Gastrocnemius medialis (tissue), 4 donors: ENCODE measurements at regions not wholly inside any gene's neighbourhood (a gene's known extent, or its start where the extent isn't known, plus 50 kb on each side); places are given as distances from the start of the nearest gene placed in this dataset.

Experiments used
- POLR2A ChIP-seq, 2 donors: fragments of 450-650 bp; IDR thresholded peaks; one replicate each; pipeline ENCODE4 v1.6.1; 2017; ENCODE audit warnings: antibody characterized with exemption in 2 of 2, mild to moderate bottlenecking in 2 of 2, moderate library complexity in 2 of 2
- TF ChIP-seq, protein P1 (sequence below), 5 experiments: fragments of 450-650 bp in 3 of 5; fragments of 200-600 bp in 2 of 5; sonication (generic) in 2 of 5; IDR thresholded peaks in 4 of 5; conservative IDR thresholded peaks in 1 of 5; 1 replicate in 4 of 5; 2 replicates in 1 of 5; pipeline ENCODE4 v1.5.1; 2016 to 2019; ENCODE audit warnings: antibody characterized with exemption in 5 of 5, mild to moderate bottlenecking in 3 of 5, moderate library complexity in 3 of 5

DNA sequence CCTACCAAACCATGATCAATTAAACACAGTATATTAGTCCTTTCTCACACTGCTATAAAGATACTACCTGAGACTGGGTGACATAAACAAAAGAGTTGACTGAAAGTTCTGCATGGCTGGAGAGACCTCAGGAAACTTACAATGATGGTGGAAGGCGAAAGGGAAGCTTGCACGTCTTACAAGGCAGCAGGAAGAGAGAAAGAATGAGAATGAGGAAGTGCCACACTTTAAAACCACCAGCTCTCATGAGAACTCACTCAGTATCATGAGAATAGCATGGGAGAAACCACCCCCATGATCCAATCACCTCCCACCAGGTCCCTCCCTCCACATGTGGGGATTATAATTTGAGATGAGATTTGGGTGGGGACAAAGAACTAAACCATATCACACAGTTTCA, 324.9 kb upstream of the ZNF507 start:
- TF ChIP-seq, protein P1, sequence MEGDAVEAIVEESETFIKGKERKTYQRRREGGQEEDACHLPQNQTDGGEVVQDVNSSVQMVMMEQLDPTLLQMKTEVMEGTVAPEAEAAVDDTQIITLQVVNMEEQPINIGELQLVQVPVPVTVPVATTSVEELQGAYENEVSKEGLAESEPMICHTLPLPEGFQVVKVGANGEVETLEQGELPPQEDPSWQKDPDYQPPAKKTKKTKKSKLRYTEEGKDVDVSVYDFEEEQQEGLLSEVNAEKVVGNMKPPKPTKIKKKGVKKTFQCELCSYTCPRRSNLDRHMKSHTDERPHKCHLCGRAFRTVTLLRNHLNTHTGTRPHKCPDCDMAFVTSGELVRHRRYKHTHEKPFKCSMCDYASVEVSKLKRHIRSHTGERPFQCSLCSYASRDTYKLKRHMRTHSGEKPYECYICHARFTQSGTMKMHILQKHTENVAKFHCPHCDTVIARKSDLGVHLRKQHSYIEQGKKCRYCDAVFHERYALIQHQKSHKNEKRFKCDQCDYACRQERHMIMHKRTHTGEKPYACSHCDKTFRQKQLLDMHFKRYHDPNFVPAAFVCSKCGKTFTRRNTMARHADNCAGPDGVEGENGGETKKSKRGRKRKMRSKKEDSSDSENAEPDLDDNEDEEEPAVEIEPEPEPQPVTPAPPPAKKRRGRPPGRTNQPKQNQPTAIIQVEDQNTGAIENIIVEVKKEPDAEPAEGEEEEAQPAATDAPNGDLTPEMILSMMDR (IDR thresholded peaks at IDR 0.05 in 4 of 5, conservative IDR thresholded peaks at IDR 0.05 in 1 of 5), result no peak
- TF ChIP-seq POLR2A (IDR thresholded peaks at IDR 0.05), result no peak
